GM19372 (cell line): ENCODE measurements at regions not wholly inside any gene's neighbourhood (a gene's known extent, or its start where the extent isn't known, plus 50 kb on each side); places are given as distances from the start of the nearest gene placed in this dataset.
"Not testable (repeated sequence)": the region's sequence is repeated elsewhere in the genome, so short reads cannot be mapped to it uniquely, and the experiment has no call there.

Experiments
- ATAC-seq: cut with Tn5 transposase; IDR thresholded peaks from one replicate; pipeline ENCODE4 v1.9.1; 2021; ENCODE audit warnings: mild to moderate bottlenecking, low read depth, moderate library complexity; ENCODE audit not compliant: unreplicated experiment

- ATAC-seq: no peak
Measured at GRCh38 chr18:8984131-8984721, 118.3 kb upstream of the NDUFV2 start.

- no peak for ATAC-seq
Measured at GRCh38 chr18:8987241-8987640, 115.3 kb upstream of the NDUFV2 start.

GRCh38 chr18:8988260-8988871 lies 114.1 kb upstream of the NDUFV2 start:
- peak; percentile 81 for ATAC-seq

GRCh38 chr18:8989017-8989416 lies 113.5 kb upstream of the NDUFV2 start:
- ATAC-seq: no peak

GRCh38 chr18:8989855-8990254 lies 112.6 kb upstream of the NDUFV2 start:
- ATAC-seq: no peak

- no peak for ATAC-seq
Measured at GRCh38 chr18:8990276-8991031, 112.0 kb upstream of the NDUFV2 start.

GRCh38 chr18:8991155-8991554 lies 111.3 kb upstream of the NDUFV2 start:
- ATAC-seq: no peak

GRCh38 chr18:8992500-8992899 lies 110.0 kb upstream of the NDUFV2 start:
- ATAC-seq: not testable (repeated sequence)

GRCh38 chr18:8994603-8995002 lies 107.9 kb upstream of the NDUFV2 start:
- ATAC-seq: no peak

- no peak for ATAC-seq
Measured at GRCh38 chr18:8995096-8995495, 107.4 kb upstream of the NDUFV2 start.

GRCh38 chr18:8996771-8997432 lies 105.6 kb upstream of the NDUFV2 start:
- ATAC-seq: no peak

GRCh38 chr18:8997634-8998033 lies 104.9 kb upstream of the NDUFV2 start:
- ATAC-seq: no peak

GRCh38 chr18:8998481-8999217 lies 103.8 kb upstream of the NDUFV2 start:
- no peak for ATAC-seq

GRCh38 chr18:8999872-9000271 lies 102.6 kb upstream of the NDUFV2 start:
- no peak for ATAC-seq

GRCh38 chr18:9000733-9001132 lies 101.8 kb upstream of the NDUFV2 start:
- no peak for ATAC-seq

GRCh38 chr18:9001209-9001608 lies 101.3 kb upstream of the NDUFV2 start:
- ATAC-seq: no peak

GRCh38 chr18:9003406-9004100 lies 98.9 kb upstream of the NDUFV2 start:
- no peak for ATAC-seq

GRCh38 chr18:9004308-9004707 lies 98.2 kb upstream of the NDUFV2 start:
- not testable (repeated sequence) for ATAC-seq

- not testable (repeated sequence) for ATAC-seq
Measured at GRCh38 chr18:9007700-9008099, 94.8 kb upstream of the NDUFV2 start.

GRCh38 chr18:9008200-9008708 lies 94.2 kb upstream of the NDUFV2 start:
- no peak for ATAC-seq
